ENCODE measurements at regions not wholly inside any gene's neighbourhood (a gene's known extent, or its start where the extent isn't known, plus 50 kb on each side); places are given as distances from the start of the nearest gene placed in this dataset.

DNA sequence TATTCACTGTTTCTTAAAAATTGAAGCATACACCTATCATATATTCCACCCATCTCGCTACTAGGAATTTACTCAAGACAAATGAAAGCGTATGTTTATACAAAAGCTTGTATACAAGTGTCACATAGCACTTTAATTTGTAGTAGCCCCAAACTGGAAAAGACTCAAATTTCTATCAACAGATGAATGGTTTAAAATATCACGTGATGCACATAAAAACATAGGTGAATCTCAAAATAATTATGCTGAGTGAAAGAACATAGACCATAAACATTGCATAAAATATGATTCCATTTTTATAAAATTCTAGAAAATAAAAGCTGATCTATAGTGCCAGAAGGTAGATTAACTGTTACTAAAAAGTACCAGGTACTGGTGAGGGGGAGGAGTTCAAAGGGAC, 392.9 kb upstream of the LRATD1 start:
- H3K36me3 ChIP-seq (replicated peaks in 1 of 2; ENCODE audit: control extremely low read depth in 1 of 2, control insufficient read depth in 1 of 2, extremely low read depth in 1 of 2, insufficient read depth in 2 of 2, low read length in 1 of 2) = no peaks in the 10 kb centered on the region
- H3K27ac Mint-ChIP-seq = no peak overlapping the region
- ChIA-PET CTCF (no interaction called here), POLR2A (no interaction called here)
- ATAC-seq (ENCODE audit: low read depth) (no peak), DNase-seq (no peak)
- H2AFZ ChIP-seq (ENCODE audit: insufficient read depth, low read depth, low read length, poor library complexity, severe bottlenecking) = no peak overlapping the region
- no peak overlapping the region for H3K9ac ChIP-seq (ENCODE audit: low read length)
- peaks cover 0 to under 1% (median 0%) of the 10 kb centered on the region in 3 donors for H3K9me3 ChIP-seq (ENCODE audit: control extremely low read depth in 1 of 3, control insufficient read depth in 2 of 3, insufficient read depth in 1 of 3, low read length in 2 of 3)
- no peak for TF ChIP-seq EZH2 (IDR thresholded peaks at IDR 0.05; ENCODE audit: borderline replicate concordance, insufficient read depth, low read depth, low read length, poor library complexity, severe bottlenecking)
- TF ChIP-seq, protein P1, sequence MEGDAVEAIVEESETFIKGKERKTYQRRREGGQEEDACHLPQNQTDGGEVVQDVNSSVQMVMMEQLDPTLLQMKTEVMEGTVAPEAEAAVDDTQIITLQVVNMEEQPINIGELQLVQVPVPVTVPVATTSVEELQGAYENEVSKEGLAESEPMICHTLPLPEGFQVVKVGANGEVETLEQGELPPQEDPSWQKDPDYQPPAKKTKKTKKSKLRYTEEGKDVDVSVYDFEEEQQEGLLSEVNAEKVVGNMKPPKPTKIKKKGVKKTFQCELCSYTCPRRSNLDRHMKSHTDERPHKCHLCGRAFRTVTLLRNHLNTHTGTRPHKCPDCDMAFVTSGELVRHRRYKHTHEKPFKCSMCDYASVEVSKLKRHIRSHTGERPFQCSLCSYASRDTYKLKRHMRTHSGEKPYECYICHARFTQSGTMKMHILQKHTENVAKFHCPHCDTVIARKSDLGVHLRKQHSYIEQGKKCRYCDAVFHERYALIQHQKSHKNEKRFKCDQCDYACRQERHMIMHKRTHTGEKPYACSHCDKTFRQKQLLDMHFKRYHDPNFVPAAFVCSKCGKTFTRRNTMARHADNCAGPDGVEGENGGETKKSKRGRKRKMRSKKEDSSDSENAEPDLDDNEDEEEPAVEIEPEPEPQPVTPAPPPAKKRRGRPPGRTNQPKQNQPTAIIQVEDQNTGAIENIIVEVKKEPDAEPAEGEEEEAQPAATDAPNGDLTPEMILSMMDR (IDR thresholded peaks at IDR 0.05) = no peak
- H3K4me2 ChIP-seq (replicated peaks; ENCODE audit: low read depth, low read length, poor library complexity, severe bottlenecking) = no peak overlapping the region
- no peak overlapping the region for H3K27ac ChIP-seq (ENCODE audit: low read length in 2 of 2)
- no peak overlapping the region for H3K4me3 Mint-ChIP-seq
- H3K4me3 ChIP-seq (ENCODE audit: control extremely low read depth in 1 of 5, extremely low read depth in 1 of 5, insufficient read depth in 1 of 5, low read depth in 2 of 5, low read length in 4 of 5) = no peak overlapping the region
- H3K27me3 Mint-ChIP-seq = no peaks in the 10 kb centered on the region
- no peaks in the 10 kb centered on the region for H4K20me1 ChIP-seq (ENCODE audit: control insufficient read depth, insufficient read depth, low read length, poor library complexity, severe bottlenecking)
- H3K79me2 ChIP-seq (ENCODE audit: control insufficient read depth, insufficient read depth, low read length) = no peaks in the 10 kb centered on the region
- H3K9me3 Mint-ChIP-seq (ENCODE audit: insufficient read depth) = peaks cover 7% of the 10 kb centered on the region
- H3K4me1 Mint-ChIP-seq = no peaks in the 10 kb centered on the region
- WGBS (ENCODE audit: insufficient coverage) = no CpG with 5 or more reads among the region's 3 CpGs
- no peaks in the 10 kb centered on the region for H3K4me1 ChIP-seq (ENCODE audit: control insufficient read depth in 2 of 2, insufficient read depth in 2 of 2, low read length in 2 of 2)
- intact Hi-C loops (cut with micrococcal nuclease) = no loop called here
- no peaks in the 10 kb centered on the region for H3K27me3 ChIP-seq (replicated peaks in 1 of 4; ENCODE audit: control extremely low read depth in 1 of 4, control insufficient read depth in 3 of 4, insufficient read depth in 4 of 4, low read length in 3 of 4)

DNA sequence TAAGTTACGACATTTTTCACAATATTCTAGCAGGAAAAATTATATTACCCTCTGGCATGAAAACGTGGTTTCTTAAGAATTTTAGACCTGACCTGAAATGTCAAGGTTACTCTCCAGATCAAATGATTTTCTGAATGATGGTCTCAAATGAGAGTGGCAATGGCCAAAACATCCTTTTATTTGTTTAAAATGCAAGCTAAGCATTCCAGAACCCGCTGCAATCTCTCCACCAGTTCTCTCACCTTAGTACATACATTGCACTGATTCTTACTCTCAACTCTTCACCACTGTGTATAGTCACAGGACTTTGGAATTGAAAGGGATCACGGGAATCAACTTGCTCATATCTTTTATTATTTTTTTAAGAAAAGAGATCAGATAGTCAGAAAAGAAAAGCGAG, 391.6 kb upstream of the LRATD1 start:
- H3K27ac Mint-ChIP-seq = no peak overlapping the region
- intact Hi-C loops (cut with micrococcal nuclease) = no loop called here
- no CpG with 5 or more reads among the region's 5 CpGs for WGBS (ENCODE audit: insufficient coverage)
- H3K9me3 Mint-ChIP-seq (ENCODE audit: insufficient read depth) = peaks cover 8% of the 10 kb centered on the region
- H3K27me3 ChIP-seq (replicated peaks in 1 of 4; ENCODE audit: control extremely low read depth in 1 of 4, control insufficient read depth in 3 of 4, insufficient read depth in 4 of 4, low read length in 3 of 4) = no peaks in the 10 kb centered on the region
- ChIA-PET CTCF (no interaction called here), POLR2A (no interaction called here)
- no peaks in the 10 kb centered on the region for H3K36me3 ChIP-seq (replicated peaks in 1 of 2; ENCODE audit: control extremely low read depth in 1 of 2, control insufficient read depth in 1 of 2, extremely low read depth in 1 of 2, insufficient read depth in 2 of 2, low read length in 1 of 2)
- H3K79me2 ChIP-seq (ENCODE audit: control insufficient read depth, insufficient read depth, low read length) = no peaks in the 10 kb centered on the region
- H3K27ac ChIP-seq (ENCODE audit: low read length in 2 of 2) = no peak overlapping the region
- H4K20me1 ChIP-seq (ENCODE audit: control insufficient read depth, insufficient read depth, low read length, poor library complexity, severe bottlenecking) = no peaks in the 10 kb centered on the region
- DNase-seq (no peak), ATAC-seq (ENCODE audit: low read depth) (no peak)
- no peaks in the 10 kb centered on the region for H3K4me1 Mint-ChIP-seq
- peaks cover 0 to 6% (median 0%) of the 10 kb centered on the region in 3 donors for H3K9me3 ChIP-seq (ENCODE audit: control extremely low read depth in 1 of 3, control insufficient read depth in 2 of 3, insufficient read depth in 1 of 3, low read length in 2 of 3)
- H3K4me2 ChIP-seq (replicated peaks; ENCODE audit: low read depth, low read length, poor library complexity, severe bottlenecking) = no peak overlapping the region
- H3K4me1 ChIP-seq (ENCODE audit: control insufficient read depth in 2 of 2, insufficient read depth in 2 of 2, low read length in 2 of 2) = no peaks in the 10 kb centered on the region
- H3K9ac ChIP-seq (ENCODE audit: low read length) = no peak overlapping the region
- H3K27me3 Mint-ChIP-seq = no peaks in the 10 kb centered on the region
- TF ChIP-seq, protein P1 (IDR thresholded peaks at IDR 0.05) = no peak
- no peak for TF ChIP-seq EZH2 (IDR thresholded peaks at IDR 0.05; ENCODE audit: borderline replicate concordance, insufficient read depth, low read depth, low read length, poor library complexity, severe bottlenecking)
- no peak overlapping the region for H2AFZ ChIP-seq (ENCODE audit: insufficient read depth, low read depth, low read length, poor library complexity, severe bottlenecking)
- no peak overlapping the region for H3K4me3 ChIP-seq (ENCODE audit: control extremely low read depth in 1 of 5, extremely low read depth in 1 of 5, insufficient read depth in 1 of 5, low read depth in 2 of 5, low read length in 4 of 5)
- no peak overlapping the region for H3K4me3 Mint-ChIP-seq

Measured in B cell (primary cell).